ENCODE measurements at regions not wholly inside any gene's neighbourhood (a gene's known extent, or its start where the extent isn't known, plus 50 kb on each side); places are given as distances from the start of the nearest gene placed in this dataset.

DNA sequence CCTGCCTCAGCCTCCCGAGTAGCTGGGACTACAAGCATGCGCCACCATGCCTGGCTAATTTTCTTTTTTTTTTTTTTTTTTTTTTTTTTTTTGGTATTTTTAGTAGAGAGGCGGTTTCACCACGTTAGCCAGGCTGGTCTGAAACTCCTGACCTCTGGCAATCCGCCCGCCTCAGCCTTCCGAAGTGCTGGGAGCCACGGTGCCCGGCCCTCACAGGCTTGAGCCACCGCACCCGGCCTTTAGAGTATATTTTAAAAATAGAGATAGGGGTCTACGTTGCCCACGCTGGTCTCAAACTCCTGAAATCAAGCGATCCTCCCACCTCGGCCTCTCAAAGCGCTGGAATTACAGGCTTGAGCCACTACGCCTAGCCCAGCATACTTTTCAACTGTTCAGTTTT lies 93.4 kb upstream of the CHD2 start:
- Mint-ChIP-seq H3K4me1 (ENCODE audit: low read depth) (peaks cover 36% of the 10 kb centered on the region), H3K4me3 (no peak overlapping the region), H3K36me3 (ENCODE audit: low read depth) (peaks cover 10% of the 10 kb centered on the region), H3K9me3 (ENCODE audit: insufficient read depth) (no peaks in the 10 kb centered on the region), H3K27ac (no peak overlapping the region), H3K27me3 (ENCODE audit: low read depth) (no peaks in the 10 kb centered on the region)
- ATAC-seq (no peak), DNase-seq (no peak)
- CTCF ChIA-PET, result interaction anchor here (2.4 kb wide), 1 partner anchor 9 kb away, joined by 12 read pairs; no protein-coding TSS in a partner anchor
- POLR2A ChIA-PET, result interaction anchor here (8.2 kb wide), 1 partner anchor 75 kb away, joined by 401 read pairs; no protein-coding TSS in a partner anchor

- Mint-ChIP-seq H3K4me3 (peak overlapping the region; percentile 81), H3K4me1 (ENCODE audit: low read depth) (peaks cover 45% of the 10 kb centered on the region), H3K36me3 (ENCODE audit: low read depth) (peaks cover 8% of the 10 kb centered on the region), H3K27ac (peak overlapping the region; percentile 96), H3K27me3 (ENCODE audit: low read depth) (no peaks in the 10 kb centered on the region), H3K9me3 (ENCODE audit: insufficient read depth) (no peaks in the 10 kb centered on the region)
- CTCF ChIA-PET, result interaction anchor here (0.6 to 5.1 kb wide), 23 partner anchors 11 to 221 kb away, joined by 3 to 90 read pairs (median 7); partner anchors contain the start of gene CHD2
- no peak for ATAC-seq
- POLR2A ChIA-PET, result interaction anchor here (0.6 to 8.2 kb wide), 15 partner anchors 9 to 1673 kb away, joined by 3 to 401 read pairs (median 29); partner anchors contain the start of gene CHD2
- no peak for DNase-seq
Observed at GRCh38 chr15:92807971-92808571, 92.1 kb upstream of the CHD2 start.

GRCh38 chr15:92808598-92809063 lies 91.5 kb upstream of the CHD2 start:
- DNase-seq (no peak), ATAC-seq (peak; percentile 18)
- Mint-ChIP-seq H3K36me3 (ENCODE audit: low read depth) (peaks cover 8% of the 10 kb centered on the region), H3K9me3 (ENCODE audit: insufficient read depth) (no peaks in the 10 kb centered on the region), H3K4me3 (peak overlapping the region; percentile 81), H3K27ac (peak overlapping the region; percentile 96), H3K27me3 (ENCODE audit: low read depth) (no peaks in the 10 kb centered on the region), H3K4me1 (ENCODE audit: low read depth) (peaks cover 50% of the 10 kb centered on the region)
- POLR2A ChIA-PET, result interaction anchor here (0.6 to 8.2 kb wide), 17 partner anchors 9 to 1672 kb away, joined by 3 to 401 read pairs (median 10); partner anchors contain the start of gene CHD2
- CTCF ChIA-PET, result interaction anchor here (0.9 to 5.1 kb wide), 25 partner anchors 11 to 221 kb away, joined by 3 to 90 read pairs (median 9); partner anchors contain the start of gene CHD2

DNA sequence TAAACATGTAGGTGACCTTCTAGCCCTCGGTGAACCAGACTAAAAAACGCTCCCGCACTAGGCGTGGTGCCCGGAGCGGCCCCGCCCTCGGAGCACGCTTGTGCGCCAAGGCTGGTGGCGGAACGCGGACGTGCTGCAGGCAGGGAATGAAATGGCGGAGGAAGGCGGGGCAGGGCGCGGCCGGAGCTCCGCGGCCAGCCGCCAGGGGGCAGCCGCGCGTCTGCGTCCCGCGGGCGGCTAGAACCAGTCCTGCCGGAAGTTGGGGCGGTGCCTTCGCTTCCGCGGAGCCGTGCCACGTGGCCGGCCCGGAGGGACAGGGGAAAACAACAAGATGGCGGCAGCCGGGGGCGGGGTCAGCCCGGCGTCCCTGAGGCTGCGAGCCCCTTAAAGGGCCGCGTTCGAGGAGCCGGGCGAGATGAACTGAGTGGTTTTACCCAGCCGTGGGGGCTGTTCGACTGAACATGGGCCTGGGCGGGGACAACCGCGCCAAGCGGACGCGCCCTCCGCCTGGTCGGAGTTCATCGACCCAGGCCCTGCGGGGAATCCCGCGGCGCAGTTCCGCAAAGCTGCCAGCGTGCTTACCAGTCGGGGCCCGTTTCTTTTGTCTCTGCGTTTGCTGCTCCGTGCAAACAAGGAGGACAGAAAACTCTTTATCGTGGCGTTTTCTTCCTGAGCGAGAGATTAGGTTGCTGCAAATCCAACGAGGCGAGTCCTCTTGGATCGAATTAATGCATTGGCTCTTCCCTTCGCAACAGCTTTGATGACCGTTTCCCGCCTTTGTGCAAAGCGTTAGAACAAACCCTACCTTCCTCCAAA lies 90.9 kb upstream of the CHD2 start:
- peaks cover 8% of the 10 kb centered on the region for H3K36me3 Mint-ChIP-seq (ENCODE audit: low read depth)
- H3K27ac Mint-ChIP-seq, result peak overlapping the region; percentile 96
- CTCF ChIA-PET, result interaction anchor here (0.8 to 5.1 kb wide), 26 partner anchors 10 to 220 kb away, joined by 3 to 90 read pairs (median 8); partner anchors contain the start of gene CHD2
- peaks cover 50% of the 10 kb centered on the region for H3K4me1 Mint-ChIP-seq (ENCODE audit: low read depth)
- no peaks in the 10 kb centered on the region for H3K9me3 Mint-ChIP-seq (ENCODE audit: insufficient read depth)
- POLR2A ChIA-PET, result interaction anchor here (1.2 to 8.2 kb wide), 19 partner anchors 8 to 132 kb away, joined by 3 to 401 read pairs (median 9); partner anchors contain the start of gene CHD2
- peak overlapping the region; percentile 81 for H3K4me3 Mint-ChIP-seq
- ATAC-seq (peak; percentile 86), DNase-seq (peak; percentile 99)
- no peaks in the 10 kb centered on the region for H3K27me3 Mint-ChIP-seq (ENCODE audit: low read depth)

GRCh38 chr15:92809880-92810361 lies 90.2 kb upstream of the CHD2 start:
- H3K4me1 Mint-ChIP-seq (ENCODE audit: low read depth), result peaks cover 53% of the 10 kb centered on the region
- CTCF ChIA-PET, result interaction anchor here (0.8 to 5.1 kb wide), 18 partner anchors 10 to 115 kb away, joined by 3 to 90 read pairs (median 20); partner anchors contain the start of gene CHD2

GRCh38 chr15:92810418-92811138 lies 89.5 kb upstream of the CHD2 start:
- no peaks in the 10 kb centered on the region for H3K9me3 Mint-ChIP-seq (ENCODE audit: insufficient read depth)
- peaks cover 54% of the 10 kb centered on the region for H3K4me1 Mint-ChIP-seq (ENCODE audit: low read depth)
- peak overlapping the region; percentile 96 for H3K27ac Mint-ChIP-seq
- H3K4me3 Mint-ChIP-seq, result peak overlapping the region; percentile 81
- ATAC-seq, result no peak
- CTCF ChIA-PET, result interaction anchor here (0.9 to 5.1 kb wide), 17 partner anchors 9 to 115 kb away, joined by 3 to 90 read pairs (median 9); no protein-coding TSS in a partner anchor
- H3K27me3 Mint-ChIP-seq (ENCODE audit: low read depth), result no peaks in the 10 kb centered on the region
- peaks cover 8% of the 10 kb centered on the region for H3K36me3 Mint-ChIP-seq (ENCODE audit: low read depth)
- POLR2A ChIA-PET, result interaction anchor here (0.6 to 8.2 kb wide), 14 partner anchors 8 to 107 kb away, joined by 3 to 401 read pairs (median 32); partner anchors contain the start of gene CHD2
- peak; percentile 65 for DNase-seq

More at GRCh38 chr15:92809880-92810361, 90.2 kb upstream of the CHD2 start:
- peak; percentile 61 for DNase-seq
- peak overlapping the region; percentile 96 for H3K27ac Mint-ChIP-seq
- H3K4me3 Mint-ChIP-seq, result peak overlapping the region; percentile 81
- peaks cover 8% of the 10 kb centered on the region for H3K36me3 Mint-ChIP-seq (ENCODE audit: low read depth)
- no peak for ATAC-seq
- no peaks in the 10 kb centered on the region for H3K27me3 Mint-ChIP-seq (ENCODE audit: low read depth)
- POLR2A ChIA-PET, result interaction anchor here (0.6 to 8.2 kb wide), 19 partner anchors 7 to 131 kb away, joined by 3 to 401 read pairs (median 9); partner anchors contain the start of gene CHD2
- no peaks in the 10 kb centered on the region for H3K9me3 Mint-ChIP-seq (ENCODE audit: insufficient read depth)

DNA sequence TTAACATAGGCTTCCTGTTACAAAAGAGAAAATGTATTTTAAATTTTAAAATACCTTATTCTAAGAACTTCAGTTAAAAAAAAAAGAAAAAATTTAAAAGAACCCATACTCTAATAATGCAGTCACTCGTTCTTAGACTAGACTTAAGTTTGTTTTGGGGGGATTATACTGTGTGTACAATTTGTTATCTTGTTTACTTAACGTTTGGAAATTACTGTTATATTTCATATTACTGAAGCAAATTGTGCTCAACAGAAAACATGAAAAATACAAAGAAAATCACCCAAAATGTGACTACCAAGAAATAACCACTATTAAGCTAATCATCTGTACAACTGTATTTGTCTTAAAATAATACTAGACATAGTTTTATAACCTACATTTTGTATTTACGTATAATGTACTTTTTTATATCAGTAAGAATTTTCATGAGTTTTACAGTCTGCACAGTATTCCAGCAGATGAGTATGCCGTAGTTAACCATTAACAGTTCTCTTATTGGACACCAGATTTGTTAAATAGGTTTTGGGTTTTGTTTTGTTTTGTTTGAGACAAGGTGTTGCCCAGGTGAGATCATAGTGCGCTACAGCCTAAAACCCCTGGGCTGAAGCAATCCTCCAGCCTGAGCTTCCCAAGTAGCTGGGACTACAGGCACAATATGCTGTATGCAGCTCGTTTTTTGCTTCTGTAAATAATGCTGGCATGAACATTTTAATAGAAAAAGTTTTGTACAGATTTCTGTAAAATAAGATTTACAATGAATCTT lies 88.8 kb upstream of the CHD2 start:
- ChIA-PET CTCF (interaction anchor here (0.7 to 5.1 kb wide), 9 partner anchors 8 to 105 kb away, joined by 3 to 90 read pairs (median 5); partner anchors contain the start of gene CHD2), POLR2A (interaction anchor here (0.8 to 8.2 kb wide), 12 partner anchors 10 to 107 kb away, joined by 3 to 401 read pairs (median 22); partner anchors contain the start of gene CHD2)
- no peaks in the 10 kb centered on the region for H3K27me3 Mint-ChIP-seq (ENCODE audit: low read depth)
- no peaks in the 10 kb centered on the region for H3K9me3 Mint-ChIP-seq (ENCODE audit: insufficient read depth)
- ATAC-seq (no peak), DNase-seq (no peak)
- H3K4me1 Mint-ChIP-seq (ENCODE audit: low read depth), result peaks cover 53% of the 10 kb centered on the region
- peak overlapping the region; percentile 96 for H3K27ac Mint-ChIP-seq
- H3K4me3 Mint-ChIP-seq, result peak overlapping the region; percentile 81
- H3K36me3 Mint-ChIP-seq (ENCODE audit: low read depth), result peaks cover 8% of the 10 kb centered on the region

- DNase-seq (no peak), ATAC-seq (no peak)
- peaks cover 55% of the 10 kb centered on the region for H3K4me1 Mint-ChIP-seq (ENCODE audit: low read depth)
- H3K27ac Mint-ChIP-seq, result no peak overlapping the region
- H3K36me3 Mint-ChIP-seq (ENCODE audit: low read depth), result peaks cover 7% of the 10 kb centered on the region
- ChIA-PET CTCF (interaction anchor here (1.3 to 5.1 kb wide), 5 partner anchors 7 to 104 kb away, joined by 3 to 90 read pairs (median 33); no protein-coding TSS in a partner anchor), POLR2A (interaction anchor here (0.8 to 8.2 kb wide), 10 partner anchors 9 to 106 kb away, joined by 3 to 401 read pairs (median 22); partner anchors contain the start of gene CHD2)
- no peaks in the 10 kb centered on the region for H3K27me3 Mint-ChIP-seq (ENCODE audit: low read depth)
- H3K4me3 Mint-ChIP-seq, result no peak overlapping the region
- no peaks in the 10 kb centered on the region for H3K9me3 Mint-ChIP-seq (ENCODE audit: insufficient read depth)
Observed at GRCh38 chr15:92812271-92812670, 87.9 kb upstream of the CHD2 start.

- H3K9me3 Mint-ChIP-seq (ENCODE audit: insufficient read depth), result no peaks in the 10 kb centered on the region
- H3K4me1 Mint-ChIP-seq (ENCODE audit: low read depth), result peaks cover 60% of the 10 kb centered on the region
- ChIA-PET POLR2A (interaction anchor here (0.6 to 8.2 kb wide), 3 partner anchors 18 to 93 kb away, joined by 3 to 401 read pairs (median 7); no protein-coding TSS in a partner anchor), CTCF (interaction anchor here (0.7 to 1.6 kb wide), 7 partner anchors 18 to 104 kb away, joined by 3 to 6 read pairs (median 5); partner anchors contain the start of gene CHD2)
- H3K4me3 Mint-ChIP-seq, result peak overlapping the region; percentile 8
- no peaks in the 10 kb centered on the region for H3K27me3 Mint-ChIP-seq (ENCODE audit: low read depth)
- peak; percentile 8 for ATAC-seq
- peaks cover 4% of the 10 kb centered on the region for H3K36me3 Mint-ChIP-seq (ENCODE audit: low read depth)
- no peak for DNase-seq
- peak overlapping the region; percentile 66 for H3K27ac Mint-ChIP-seq
Observed at GRCh38 chr15:92813485-92813884, 86.6 kb upstream of the CHD2 start.
